Liver (tissue), 8 donors: ENCODE measurements at regions not wholly inside any gene's neighbourhood (a gene's known extent, or its start where the extent isn't known, plus 50 kb on each side); places are given as distances from the start of the nearest gene placed in this dataset.
A peak's percentile ranks its signal among the peaks of the same experiment; 100 is the strongest.

Experiments used
- DNase-seq: peaks from one replicate; pipeline ENCODE4 v3.0.0-alpha.2; 2017; ENCODE audit warnings: low spot score
- H3K27ac ChIP-seq, 2 donors: one replicate each; pipeline ENCODE4 v1.7.0; 2013; ENCODE audit warnings: inconsistent platforms in 2 of 2, low read length in 2 of 2, control low read depth in 1 of 2, low read depth in 1 of 2, mild to moderate bottlenecking in 1 of 2
- H3K27me3 ChIP-seq, 4 donors: one replicate each; pipeline versions ENCODE4 v1.6.1 to v1.7.0; 2013; ENCODE audit warnings: low read length in 3 of 4, inconsistent platforms in 1 of 4, mild to moderate bottlenecking in 1 of 4, moderate library complexity in 1 of 4; ENCODE audit not compliant: control insufficient read depth in 4 of 4, insufficient read depth in 4 of 4
- H3K36me3 ChIP-seq, 4 donors: one replicate each; pipeline versions ENCODE4 v1.6.1 to v1.7.0; 2013; ENCODE audit warnings: low read length in 3 of 4, mild to moderate bottlenecking in 3 of 4, low read depth in 1 of 4, moderate library complexity in 1 of 4; ENCODE audit not compliant: control insufficient read depth in 4 of 4, insufficient read depth in 3 of 4
- H3K4me1 ChIP-seq, 4 donors: one replicate each; pipeline versions ENCODE4 v1.6.1 to v1.7.0; 2013; ENCODE audit warnings: low read length in 3 of 4, mild to moderate bottlenecking in 3 of 4, moderate library complexity in 1 of 4; ENCODE audit not compliant: control insufficient read depth in 4 of 4, insufficient read depth in 4 of 4
- H3K4me3 ChIP-seq, 3 donors: one replicate each; pipeline versions ENCODE4 v1.6.1 to v1.7.0; 2013; ENCODE audit warnings: low read length in 3 of 3, control low read depth in 1 of 3, low read depth in 1 of 3, mild to moderate bottlenecking in 1 of 3
- H3K9ac ChIP-seq, 2 donors: one replicate each; pipeline ENCODE4 v1.7.0; 2013; ENCODE audit warnings: low read length in 2 of 2, mild to moderate bottlenecking in 2 of 2, moderate library complexity in 2 of 2, control low read depth in 1 of 2, low read depth in 1 of 2
- H3K9me3 ChIP-seq, 4 donors: one replicate each; pipeline versions ENCODE4 v1.6.1 to v1.7.0; 2013; ENCODE audit warnings: low read length in 3 of 4; ENCODE audit not compliant: control insufficient read depth in 4 of 4
- ATF3 ChIP-seq: IDR thresholded peaks from 2 replicates; pipeline ENCODE4 v1.6.1; 2016; ENCODE audit warnings: antibody characterized with exemption
- CTCF ChIP-seq: fragments of 150-350 bp; IDR thresholded peaks from 2 replicates; pipeline ENCODE4 v1.5.1; 2017; ENCODE audit warnings: improper control_type of control experiment, low read depth, low read length; ENCODE audit not compliant: missing input control
- EGR1 ChIP-seq, 2 donors: IDR thresholded peaks; 2 replicates each; pipeline ENCODE4 v1.6.1; 2016 to 2018; ENCODE audit warnings: antibody characterized with exemption in 2 of 2, low read depth in 2 of 2
- FOXA1 ChIP-seq: IDR thresholded peaks from 2 replicates; pipeline ENCODE4 v1.6.1; 2016; ENCODE audit warnings: antibody characterized with exemption
- FOXA2 ChIP-seq: IDR thresholded peaks from 2 replicates; pipeline ENCODE4 v1.6.1; 2016; ENCODE audit warnings: antibody characterized with exemption
- GABPA ChIP-seq, 2 donors: IDR thresholded peaks in 1 of 2; conservative IDR thresholded peaks in 1 of 2; 2 replicates each; pipeline ENCODE4 v1.6.1; 2016; ENCODE audit warnings: antibody characterized with exemption in 2 of 2, mild to moderate bottlenecking in 1 of 2, moderate library complexity in 1 of 2
- HNF4A ChIP-seq, 2 donors: conservative IDR thresholded peaks; 2 replicates each; pipeline ENCODE4 v1.6.1; 2016; ENCODE audit warnings: antibody characterized with exemption in 2 of 2, mild to moderate bottlenecking in 2 of 2
- HNF4G ChIP-seq: IDR thresholded peaks from 2 replicates; pipeline ENCODE4 v1.6.1; 2016; ENCODE audit warnings: antibody characterized with exemption
- JUND ChIP-seq, 2 donors: IDR thresholded peaks; 2 replicates each; pipeline ENCODE4 v1.6.1; 2016; ENCODE audit warnings: antibody characterized with exemption in 2 of 2
- MAX ChIP-seq: IDR thresholded peaks from 2 replicates; pipeline ENCODE4 v1.6.1; 2016; ENCODE audit warnings: antibody characterized with exemption
- NR2F2 ChIP-seq: IDR thresholded peaks from 2 replicates; pipeline ENCODE4 v1.6.1; 2016; ENCODE audit warnings: antibody characterized with exemption
- RAD21 ChIP-seq, 2 donors: IDR thresholded peaks; 2 replicates each; pipeline ENCODE4 v1.6.1; 2016; ENCODE audit warnings: antibody characterized with exemption in 2 of 2, mild to moderate bottlenecking in 2 of 2
- RXRA ChIP-seq, 2 donors: IDR thresholded peaks; 2 replicates each; pipeline ENCODE4 v1.6.1; 2017 to 2018; ENCODE audit warnings: antibody characterized with exemption in 2 of 2, mild to moderate bottlenecking in 1 of 2
- SP1 ChIP-seq: IDR thresholded peaks from 2 replicates; pipeline ENCODE4 v1.6.1; 2018; ENCODE audit warnings: antibody characterized with exemption, mild to moderate bottlenecking
- TAF1 ChIP-seq: conservative IDR thresholded peaks from 2 replicates; pipeline ENCODE4 v1.6.1; 2016; ENCODE audit warnings: antibody characterized with exemption, mild to moderate bottlenecking
- YY1 ChIP-seq: IDR thresholded peaks from 2 replicates; pipeline ENCODE4 v1.6.1; 2016; ENCODE audit warnings: antibody characterized with exemption, mild to moderate bottlenecking
- ZBTB33 ChIP-seq: IDR thresholded peaks from 2 replicates; pipeline ENCODE4 v1.6.1; 2016; ENCODE audit warnings: antibody characterized with exemption
- WGBS: extraction: QIAGEN DNeasy Blood & Tissue Kit; methylation state at CpG from one replicate; pipeline ENCODE4 v1.1.7; 2013; 5-methylcytosine and 5-hydroxymethylcytosine counted together
- TF ChIP-seq, protein P1 (sequence below): IDR thresholded peaks from 2 replicates; pipeline ENCODE4 v1.6.1; 2016; ENCODE audit warnings: antibody characterized with exemption, mild to moderate bottlenecking
- donor health status: healthy.
- donor health status: healthy.
- donor health status: healthy.
- donor health status: healthy.
- donor health status: healthy.

GRCh38 chr7:138237995-138238394, 161.7 kb downstream of the AKR1D1 start:
- Histone ChIP-seq H3K9me3 (peaks cover 0 to 3% (median 0%) of the 10 kb centered on the region in 4 donors), H3K27ac (peak overlapping the region; percentile 34 to 42), H3K9ac (no peak overlapping the region), H3K27me3 (no peaks in the 10 kb centered on the region), H3K36me3 (no peaks in the 10 kb centered on the region), H3K4me3 (peak overlapping the region in 2 of 3 donors; percentile 12 to 20), H3K4me1 (peaks cover 0 to 18% (median 5%) of the 10 kb centered on the region in 4 donors)
- TF ChIP-seq HNF4G: no peak
- TF ChIP-seq TAF1: no peak
- TF ChIP-seq HNF4A (conservative IDR thresholded peaks at IDR 0.05): peak; percentile 62 to 82
- peak; percentile 74 for TF ChIP-seq SP1
- TF ChIP-seq EGR1 (IDR thresholded peaks at IDR 0.05; ENCODE audit: low read depth in 2 of 2): no peak
- no peak for TF ChIP-seq GABPA (IDR thresholded peaks at IDR 0.05 in 1 of 2, conservative IDR thresholded peaks at IDR 0.05 in 1 of 2)
- peak; percentile 95 for TF ChIP-seq FOXA2
- TF ChIP-seq, protein P1, sequence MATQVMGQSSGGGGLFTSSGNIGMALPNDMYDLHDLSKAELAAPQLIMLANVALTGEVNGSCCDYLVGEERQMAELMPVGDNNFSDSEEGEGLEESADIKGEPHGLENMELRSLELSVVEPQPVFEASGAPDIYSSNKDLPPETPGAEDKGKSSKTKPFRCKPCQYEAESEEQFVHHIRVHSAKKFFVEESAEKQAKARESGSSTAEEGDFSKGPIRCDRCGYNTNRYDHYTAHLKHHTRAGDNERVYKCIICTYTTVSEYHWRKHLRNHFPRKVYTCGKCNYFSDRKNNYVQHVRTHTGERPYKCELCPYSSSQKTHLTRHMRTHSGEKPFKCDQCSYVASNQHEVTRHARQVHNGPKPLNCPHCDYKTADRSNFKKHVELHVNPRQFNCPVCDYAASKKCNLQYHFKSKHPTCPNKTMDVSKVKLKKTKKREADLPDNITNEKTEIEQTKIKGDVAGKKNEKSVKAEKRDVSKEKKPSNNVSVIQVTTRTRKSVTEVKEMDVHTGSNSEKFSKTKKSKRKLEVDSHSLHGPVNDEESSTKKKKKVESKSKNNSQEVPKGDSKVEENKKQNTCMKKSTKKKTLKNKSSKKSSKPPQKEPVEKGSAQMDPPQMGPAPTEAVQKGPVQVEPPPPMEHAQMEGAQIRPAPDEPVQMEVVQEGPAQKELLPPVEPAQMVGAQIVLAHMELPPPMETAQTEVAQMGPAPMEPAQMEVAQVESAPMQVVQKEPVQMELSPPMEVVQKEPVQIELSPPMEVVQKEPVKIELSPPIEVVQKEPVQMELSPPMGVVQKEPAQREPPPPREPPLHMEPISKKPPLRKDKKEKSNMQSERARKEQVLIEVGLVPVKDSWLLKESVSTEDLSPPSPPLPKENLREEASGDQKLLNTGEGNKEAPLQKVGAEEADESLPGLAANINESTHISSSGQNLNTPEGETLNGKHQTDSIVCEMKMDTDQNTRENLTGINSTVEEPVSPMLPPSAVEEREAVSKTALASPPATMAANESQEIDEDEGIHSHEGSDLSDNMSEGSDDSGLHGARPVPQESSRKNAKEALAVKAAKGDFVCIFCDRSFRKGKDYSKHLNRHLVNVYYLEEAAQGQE: peak; percentile 48
- TF ChIP-seq FOXA1: peak; percentile 93
- TF ChIP-seq ATF3: peak; percentile 46
- TF ChIP-seq RXRA (IDR thresholded peaks at IDR 0.05): peak; percentile 74 to 89
- TF ChIP-seq YY1: peak; percentile 95
- TF ChIP-seq RAD21 (IDR thresholded peaks at IDR 0.05): peak; percentile 51 to 68
- TF ChIP-seq JUND (IDR thresholded peaks at IDR 0.05): peak in 1 of 2 donors; percentile 76
- TF ChIP-seq MAX: peak; percentile 73
- no peak for TF ChIP-seq CTCF
- peak; percentile 30 for TF ChIP-seq NR2F2
- TF ChIP-seq ZBTB33: peak; percentile 82
- DNase-seq: no peak
- 38% methylated on average over 5 of the region's 5 CpGs for WGBS
